Sigmoid colon (tissue), 4 donors: ENCODE measurements at regions not wholly inside any gene's neighbourhood (a gene's known extent, or its start where the extent isn't known, plus 50 kb on each side); places are given as distances from the start of the nearest gene placed in this dataset.

ENCODE experiments used
- CTCF ChIP-seq, 4 experiments: fragments of 450-650 bp in 3 of 4; fragments of 200-600 bp in 1 of 4; IDR thresholded peaks; one replicate each; pipeline ENCODE4 v1.5.1; 2016 to 2019; ENCODE audit warnings: antibody characterized with exemption in 4 of 4, mild to moderate bottlenecking in 3 of 4, moderate library complexity in 2 of 4
- POLR2AphosphoS5 ChIP-seq, 4 donors: sonication (generic); formaldehyde crosslinking; IDR thresholded peaks; one replicate each; pipeline ENCODE4 v1.6.1; 2017; ENCODE audit warnings: antibody characterized with exemption in 4 of 4

DNA sequence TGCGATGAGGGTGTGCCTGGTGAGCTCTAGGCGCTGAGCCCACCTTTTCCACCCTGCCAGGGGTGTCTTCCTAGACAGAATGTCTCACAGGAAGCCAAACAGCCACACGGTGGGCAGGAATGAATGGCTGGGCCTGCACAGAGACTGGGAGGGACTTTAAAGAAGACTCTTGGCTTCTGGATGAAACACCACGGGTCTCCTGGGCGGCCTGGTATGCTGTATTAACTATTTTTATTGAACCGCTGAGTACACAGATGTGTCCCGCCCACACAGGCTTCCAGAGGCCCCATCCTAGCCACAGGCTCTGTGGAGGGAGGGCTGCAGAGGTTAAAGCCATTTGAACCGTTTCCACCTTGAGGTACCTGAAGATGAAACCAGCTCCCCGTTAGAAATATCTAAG lies 115.2 kb upstream of the CXCL14 start:
- TF ChIP-seq POLR2AphosphoS5 (IDR thresholded peaks at IDR 0.05) (no peak), CTCF (IDR thresholded peaks at IDR 0.05) (no peak)
